Erythroblast (primary cell): ENCODE measurements at regions not wholly inside any gene's neighbourhood (a gene's known extent, or its start where the extent isn't known, plus 50 kb on each side); places are given as distances from the start of the nearest gene placed in this dataset.
A peak's percentile ranks its signal among the peaks of the same experiment; 100 is the strongest.

Experiments
- DNase-seq, 2 experiments: peaks; one replicate each; lab custom pipeline; 2025; lab: John Stamatoyannopoulos, UW
- GATA1 ChIP-seq: IDR thresholded peaks from 2 replicates; pipeline ENCODE4 v1.6.1; 2011; ENCODE audit warnings: low read depth, mild to moderate bottlenecking, control low read depth, low read length, moderate library complexity
- POLR2A ChIP-seq: IDR thresholded peaks from 2 replicates; pipeline ENCODE4 v1.6.1; 2011; ENCODE audit warnings: mild to moderate bottlenecking, low read length

- TF ChIP-seq GATA1 (no peak), POLR2A (no peak)
- peak; percentile 22 to 36 for DNase-seq
Measured at GRCh38 chr2:138846216-138846821, 66.1 kb upstream of the NXPH2 start.

- TF ChIP-seq POLR2A, result no peak
- no peak for TF ChIP-seq GATA1
- no peak for DNase-seq
Measured at GRCh38 chr2:138842341-138842740, 62.2 kb upstream of the NXPH2 start.

- DNase-seq, result no peak
- TF ChIP-seq GATA1 (no peak), POLR2A (no peak)
Measured at GRCh38 chr2:138841459-138841858, 61.3 kb upstream of the NXPH2 start.

DNA sequence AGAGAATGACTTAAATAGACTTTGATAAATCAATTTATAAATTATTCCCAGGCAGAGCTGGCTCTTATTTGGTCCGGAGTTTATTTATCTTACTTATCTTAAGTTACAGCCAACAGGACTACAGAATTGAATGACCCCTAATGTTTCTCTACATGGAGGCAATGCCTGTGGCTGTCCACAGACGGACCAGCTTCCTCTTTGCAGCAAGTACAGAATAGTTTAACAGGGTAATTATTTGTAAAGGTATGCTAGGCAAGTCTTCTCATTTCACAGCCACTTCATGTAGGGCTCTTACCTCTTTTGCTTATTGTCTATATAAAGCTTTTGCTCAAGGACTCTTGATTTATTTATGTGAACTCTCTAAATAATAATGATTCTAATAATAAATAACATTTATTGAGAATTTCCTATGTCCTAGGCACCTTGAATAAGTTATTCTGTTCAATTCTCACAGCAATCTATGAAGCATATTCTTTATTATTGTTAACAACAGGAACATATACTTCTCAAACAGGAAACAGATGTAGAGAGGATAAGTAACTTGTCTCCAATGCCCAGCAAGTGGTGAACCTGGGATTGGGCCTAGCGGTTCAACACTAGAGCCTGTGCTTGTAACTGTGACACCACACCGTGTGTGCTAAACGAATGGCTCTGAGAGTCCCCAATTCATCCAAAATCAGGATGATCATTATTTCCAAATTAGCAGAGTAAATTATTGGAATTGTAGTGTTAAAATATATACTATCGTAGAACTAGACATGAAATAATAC is 58.8 kb upstream of the NXPH2 start:
- DNase-seq, result no peak
- no peak for TF ChIP-seq GATA1
- no peak for TF ChIP-seq POLR2A

DNA sequence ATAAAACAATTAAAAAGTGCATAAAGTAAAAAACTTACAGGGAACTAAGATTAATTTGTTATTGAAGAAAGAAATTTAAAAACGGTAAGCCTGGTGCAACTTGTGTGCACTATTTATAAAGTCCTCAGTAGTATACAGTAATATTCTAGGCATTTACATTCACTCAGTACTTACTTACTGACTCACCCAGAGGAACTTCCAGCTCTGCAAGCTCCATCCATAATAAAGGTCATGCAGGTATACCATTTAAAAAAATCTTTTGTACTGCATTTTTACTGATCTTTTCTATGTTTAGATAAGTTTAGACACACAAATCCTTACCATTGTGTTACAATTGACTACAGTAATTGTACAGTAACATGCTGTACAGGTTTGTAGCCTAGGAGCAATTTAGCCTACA is 51.5 kb upstream of the NXPH2 start:
- DNase-seq, result no peak
- TF ChIP-seq POLR2A (no peak), GATA1 (no peak)

GRCh38 chr2:138831154-138831553 is 51.0 kb upstream of the NXPH2 start:
- no peak for DNase-seq
- no peak for TF ChIP-seq POLR2A
- no peak for TF ChIP-seq GATA1

- no peak for TF ChIP-seq POLR2A
- no peak for TF ChIP-seq GATA1
Measured at GRCh38 chr2:138830547-138830946, 50.4 kb upstream of the NXPH2 start.

More at GRCh38 chr2:138830547-138830946, 50.4 kb upstream of the NXPH2 start:
- DNase-seq, result no peak
